HG03064 (cell line): ENCODE measurements at regions not wholly inside any gene's neighbourhood (a gene's known extent, or its start where the extent isn't known, plus 50 kb on each side); places are given as distances from the start of the nearest gene placed in this dataset.

ENCODE experiments used
- ATAC-seq: cut with Tn5 transposase; IDR thresholded peaks from one replicate; pipeline ENCODE4 v1.9.1; 2021; ENCODE audit warnings: low read depth; ENCODE audit not compliant: unreplicated experiment

- ATAC-seq, result no peak
These were observed 514.5 kb downstream of the PREX1 start for GRCh38 chr20:48313324-48313723.

- ATAC-seq, result no peak
These were observed 515.8 kb downstream of the PREX1 start for GRCh38 chr20:48311956-48312355.

GRCh38 chr20:48310305-48310704 lies 517.5 kb downstream of the PREX1 start:
- no peak for ATAC-seq

GRCh38 chr20:48309293-48309692 lies 518.5 kb downstream of the PREX1 start:
- no peak for ATAC-seq

- no peak for ATAC-seq
These were observed 518.9 kb downstream of the PREX1 start for GRCh38 chr20:48308882-48309281.

- ATAC-seq, result no peak
These were observed 519.5 kb downstream of the PREX1 start for GRCh38 chr20:48308232-48308781.

- ATAC-seq, result no peak
These were observed 520.5 kb downstream of the PREX1 start for GRCh38 chr20:48307277-48307676.

GRCh38 chr20:48302844-48303542 lies 517.7 kb upstream of the SULF2 start:
- ATAC-seq, result no peak

GRCh38 chr20:48302149-48302548 lies 516.9 kb upstream of the SULF2 start:
- no peak for ATAC-seq

- ATAC-seq, result no peak
These were observed 515.9 kb upstream of the SULF2 start for GRCh38 chr20:48301189-48301588.

- no peak for ATAC-seq
These were observed 515.2 kb upstream of the SULF2 start for GRCh38 chr20:48300529-48300928.

- no peak for ATAC-seq
These were observed 513.7 kb upstream of the SULF2 start for GRCh38 chr20:48298851-48299484.

- ATAC-seq, result no peak
These were observed 513.2 kb upstream of the SULF2 start for GRCh38 chr20:48298433-48298832.

GRCh38 chr20:48295966-48296421 lies 510.7 kb upstream of the SULF2 start:
- no peak for ATAC-seq

GRCh38 chr20:48295445-48295903 lies 510.2 kb upstream of the SULF2 start:
- ATAC-seq, result no peak

GRCh38 chr20:48294942-48295341 lies 509.7 kb upstream of the SULF2 start:
- ATAC-seq, result no peak

- no peak for ATAC-seq
These were observed 508.9 kb upstream of the SULF2 start for GRCh38 chr20:48294196-48294595.

- ATAC-seq, result no peak
These were observed 508.4 kb upstream of the SULF2 start for GRCh38 chr20:48293671-48294070.

- ATAC-seq, result no peak
These were observed 507.5 kb upstream of the SULF2 start for GRCh38 chr20:48292806-48293205.

GRCh38 chr20:48291896-48292295 lies 506.6 kb upstream of the SULF2 start:
- ATAC-seq, result no peak

GRCh38 chr20:48288930-48289507 lies 503.7 kb upstream of the SULF2 start:
- ATAC-seq, result no peak
